Activated T-cell treated with anti-CD3 and anti-CD28 coated beads, Interleukin-2, amount 50 U/mL, for 1 hour (primary cell): ENCODE measurements at regions not wholly inside any gene's neighbourhood (a gene's known extent, or its start where the extent isn't known, plus 50 kb on each side); places are given as distances from the start of the nearest gene placed in this dataset.

Experiments used
- DNase-seq: peaks from one replicate; pipeline ENCODE4 v3.0.0-alpha.2; 2020

GRCh38 chr18:67951137-67951536 is 434.6 kb upstream of the DSEL start:
- no peak for DNase-seq

GRCh38 chr18:67938660-67939059 is 422.1 kb upstream of the DSEL start:
- DNase-seq, result no peak

- no peak for DNase-seq
Measured at GRCh38 chr18:67935638-67936037, 419.1 kb upstream of the DSEL start.

GRCh38 chr18:67933271-67933670 is 416.8 kb upstream of the DSEL start:
- DNase-seq, result no peak

- DNase-seq, result no peak
Measured at GRCh38 chr18:67932271-67932670, 415.8 kb upstream of the DSEL start.

- DNase-seq, result no peak
Measured at GRCh38 chr18:67926929-67927864, 410.7 kb upstream of the DSEL start.

GRCh38 chr18:67924656-67925055 is 408.1 kb upstream of the DSEL start:
- DNase-seq, result no peak

GRCh38 chr18:67919316-67919715 is 402.8 kb upstream of the DSEL start:
- DNase-seq, result no peak

GRCh38 chr18:67916097-67916496 is 399.6 kb upstream of the DSEL start:
- no peak for DNase-seq

- no peak for DNase-seq
Measured at GRCh38 chr18:67913040-67913439, 396.5 kb upstream of the DSEL start.

- DNase-seq, result no peak
Measured at GRCh38 chr18:67901573-67901972, 385.1 kb upstream of the DSEL start.

GRCh38 chr18:67896451-67896850 is 379.9 kb upstream of the DSEL start:
- no peak for DNase-seq

GRCh38 chr18:67893916-67894315 is 377.4 kb upstream of the DSEL start:
- DNase-seq, result no peak

GRCh38 chr18:67876871-67877270 is 360.4 kb upstream of the DSEL start:
- no peak for DNase-seq

- DNase-seq, result no peak
Measured at GRCh38 chr18:67875944-67876343, 359.4 kb upstream of the DSEL start.

- DNase-seq, result no peak
Measured at GRCh38 chr18:67875060-67875459, 358.5 kb upstream of the DSEL start.

- no peak for DNase-seq
Measured at GRCh38 chr18:67865400-67865799, 348.9 kb upstream of the DSEL start.

GRCh38 chr18:67864677-67865340 is 348.3 kb upstream of the DSEL start:
- DNase-seq, result no peak

GRCh38 chr18:67862069-67862468 is 345.5 kb upstream of the DSEL start:
- no peak for DNase-seq

GRCh38 chr18:67854340-67854739 is 337.8 kb upstream of the DSEL start:
- no peak for DNase-seq

- DNase-seq, result no peak
Measured at GRCh38 chr18:67846422-67847098, 330.0 kb upstream of the DSEL start.

- DNase-seq, result no peak
Measured at GRCh38 chr18:67845035-67845434, 328.5 kb upstream of the DSEL start.

- no peak for DNase-seq
Measured at GRCh38 chr18:67840379-67840778, 323.9 kb upstream of the DSEL start.

GRCh38 chr18:67818432-67818831 is 301.9 kb upstream of the DSEL start:
- DNase-seq, result no peak
